ENCODE measurements at regions not wholly inside any gene's neighbourhood (a gene's known extent, or its start where the extent isn't known, plus 50 kb on each side); places are given as distances from the start of the nearest gene placed in this dataset.

DNA sequence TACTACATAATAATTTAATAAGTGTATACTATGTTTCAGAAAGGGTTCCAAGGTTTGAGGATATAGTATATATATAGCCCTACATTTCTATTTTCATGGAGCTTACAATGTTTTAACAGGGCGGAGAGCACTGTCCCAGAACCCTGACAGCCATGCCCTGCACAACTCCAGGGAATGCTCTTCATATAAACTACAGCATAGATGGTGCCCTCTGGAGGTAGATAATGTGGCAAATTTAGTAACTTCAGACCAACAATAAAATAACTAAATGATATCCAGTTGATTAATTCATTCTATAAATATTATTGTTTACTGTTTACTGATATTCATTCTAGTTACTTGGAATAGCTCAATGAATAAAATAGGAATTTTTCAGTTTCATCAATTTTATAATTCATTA, 693.7 kb upstream of the CCDC179 start:
- TF ChIP-seq, protein P1, sequence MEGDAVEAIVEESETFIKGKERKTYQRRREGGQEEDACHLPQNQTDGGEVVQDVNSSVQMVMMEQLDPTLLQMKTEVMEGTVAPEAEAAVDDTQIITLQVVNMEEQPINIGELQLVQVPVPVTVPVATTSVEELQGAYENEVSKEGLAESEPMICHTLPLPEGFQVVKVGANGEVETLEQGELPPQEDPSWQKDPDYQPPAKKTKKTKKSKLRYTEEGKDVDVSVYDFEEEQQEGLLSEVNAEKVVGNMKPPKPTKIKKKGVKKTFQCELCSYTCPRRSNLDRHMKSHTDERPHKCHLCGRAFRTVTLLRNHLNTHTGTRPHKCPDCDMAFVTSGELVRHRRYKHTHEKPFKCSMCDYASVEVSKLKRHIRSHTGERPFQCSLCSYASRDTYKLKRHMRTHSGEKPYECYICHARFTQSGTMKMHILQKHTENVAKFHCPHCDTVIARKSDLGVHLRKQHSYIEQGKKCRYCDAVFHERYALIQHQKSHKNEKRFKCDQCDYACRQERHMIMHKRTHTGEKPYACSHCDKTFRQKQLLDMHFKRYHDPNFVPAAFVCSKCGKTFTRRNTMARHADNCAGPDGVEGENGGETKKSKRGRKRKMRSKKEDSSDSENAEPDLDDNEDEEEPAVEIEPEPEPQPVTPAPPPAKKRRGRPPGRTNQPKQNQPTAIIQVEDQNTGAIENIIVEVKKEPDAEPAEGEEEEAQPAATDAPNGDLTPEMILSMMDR (IDR thresholded peaks at IDR 0.05): no peak
- TF ChIP-seq POLR2A (IDR thresholded peaks at IDR 0.05): no peak

Measured in stomach (tissue), 4 donors.